Left colon (tissue), 2 donors: ENCODE measurements at regions not wholly inside any gene's neighbourhood (a gene's known extent, or its start where the extent isn't known, plus 50 kb on each side); places are given as distances from the start of the nearest gene placed in this dataset.

Experiments
- ATAC-seq: fragments of 200-7000 bp; cut with Tn5 transposase; one replicate; pipeline ENCODE4 v1.9.1; 2020; ENCODE audit warnings: mild to moderate bottlenecking, moderate library complexity
- DNase-seq, 2 donors: peaks; one replicate each; pipeline ENCODE4 v3.0.0-alpha.2; 2020
- intact Hi-C, 2 donors: fragments of 100-400 bp; cut with DNase I in 1 of 2; cut with micrococcal nuclease in 1 of 2; formaldehyde crosslinking; loops; one replicate each; pipeline versions ENCODE4 v1.11.2 to v1.14.0; 2022; cut with DNase I, micrococcal nuclease
- donor health status: DM: no; HTN: no; CAD: no.
- donor health status: DM: yes; HTN: yes; CAD: no.

- DNase-seq (no peak), ATAC-seq (no peak)
- intact Hi-C loops: no loop called here
These were observed 118.8 kb downstream of the SPATA19 start for GRCh38 chr11:133726542-133726941.

DNA sequence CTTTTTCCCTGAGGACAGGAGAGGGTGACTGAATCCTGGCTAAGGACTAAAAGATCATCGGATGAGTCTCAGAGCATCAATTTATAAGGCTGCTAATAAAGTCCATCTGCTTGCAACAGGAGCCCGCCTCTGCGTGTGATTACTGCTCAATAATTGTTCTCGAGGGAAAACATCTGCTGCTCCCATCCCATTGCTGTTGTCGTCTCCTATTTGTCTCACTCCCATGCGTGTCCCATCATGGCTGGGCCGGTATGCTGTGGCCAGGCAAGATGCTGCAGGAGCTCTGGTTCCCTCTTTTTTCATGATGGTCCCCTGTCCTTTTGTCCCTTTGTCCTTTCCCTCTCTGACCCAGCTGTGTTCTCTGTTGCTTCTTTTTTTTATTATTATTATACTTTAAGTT lies 121.2 kb downstream of the SPATA19 start:
- DNase-seq (no peak), ATAC-seq (no peak)
- intact Hi-C loops: no loop called here

DNA sequence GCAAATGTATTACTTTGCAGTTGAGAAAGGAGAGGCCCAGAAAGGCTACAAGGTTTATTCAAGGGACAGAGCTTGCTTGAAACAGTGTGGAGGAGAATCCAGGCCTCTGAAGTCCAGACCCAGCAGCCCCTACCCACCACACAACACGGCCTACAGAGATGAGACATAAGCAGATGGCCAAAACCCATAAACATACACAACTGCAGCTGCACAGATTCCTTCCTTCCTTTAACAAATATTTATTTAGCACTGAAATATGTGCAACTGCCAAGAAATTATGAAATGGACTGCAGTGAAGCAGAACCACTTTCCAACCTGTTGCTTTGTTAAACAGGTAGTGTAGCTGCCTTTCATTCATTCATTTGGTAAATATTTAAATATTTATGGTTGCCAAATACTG lies 122.3 kb downstream of the SPATA19 start:
- intact Hi-C loops: no loop called here
- ATAC-seq (no peak), DNase-seq (no peak)

DNA sequence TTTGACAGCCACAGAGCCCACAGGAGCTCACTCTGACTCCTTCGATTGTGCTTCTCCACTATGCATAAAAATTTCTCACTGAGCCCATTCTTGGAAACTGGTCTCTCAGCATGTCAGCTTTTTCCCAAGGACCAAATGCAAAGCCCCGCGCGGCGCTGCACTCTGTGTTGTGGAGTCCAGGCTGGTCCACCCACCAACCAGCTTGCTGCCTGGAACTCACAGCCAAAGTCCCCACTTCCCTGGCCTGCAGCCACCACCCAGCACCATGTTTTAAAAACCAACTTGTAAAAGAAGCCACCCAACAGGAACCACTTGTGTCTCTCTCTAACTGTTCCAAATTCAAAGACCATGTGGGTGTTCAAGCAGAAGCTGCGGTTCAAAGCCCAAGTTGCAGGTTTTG lies 124.4 kb downstream of the SPATA19 start:
- ATAC-seq: no peak
- no peak for DNase-seq
- intact Hi-C loops: no loop called here

DNA sequence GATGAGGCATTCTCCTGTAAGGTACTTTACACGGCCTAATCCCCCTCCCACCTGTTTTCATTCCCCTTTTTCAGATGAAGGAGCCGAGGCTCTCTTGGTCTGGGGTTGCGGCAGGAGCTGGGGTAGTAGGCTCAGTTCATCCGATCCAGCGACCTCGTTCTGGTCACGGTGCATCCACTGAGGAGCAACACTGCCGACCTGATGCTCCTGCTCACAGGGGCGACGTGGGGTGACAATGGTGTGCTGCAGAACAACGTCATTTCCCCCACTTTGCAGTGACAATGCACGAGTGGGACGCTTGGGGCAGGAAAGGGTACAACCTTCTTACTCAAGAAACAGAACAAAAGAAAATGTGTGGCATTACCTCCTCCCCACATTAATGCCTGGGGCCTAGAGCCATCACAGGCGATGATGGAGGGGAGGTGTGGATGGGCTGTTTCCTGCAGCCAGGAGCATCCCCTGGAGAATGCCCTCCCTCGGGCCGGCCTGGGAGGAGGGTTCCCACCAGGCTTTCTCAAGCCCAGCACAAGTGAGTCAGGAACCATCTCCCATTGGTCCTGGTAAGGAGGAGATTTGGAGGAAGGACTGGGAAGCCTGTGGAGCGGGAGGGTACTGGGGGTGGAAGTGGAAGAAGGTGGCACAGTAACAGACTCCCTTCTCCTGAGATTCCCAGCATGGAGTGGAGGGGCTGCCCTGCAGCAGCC lies 125.6 kb downstream of the SPATA19 start:
- DNase-seq: no peak
- intact Hi-C loops: no loop called here
- ATAC-seq: no peak

GRCh38 chr11:133718831-133719230 lies 126.5 kb downstream of the SPATA19 start:
- intact Hi-C loops: no loop called here
- no peak for DNase-seq

GRCh38 chr11:133718238-133718637 lies 127.1 kb downstream of the SPATA19 start:
- DNase-seq: no peak
- ATAC-seq: no peak
- intact Hi-C loops: no loop called here

More at GRCh38 chr11:133718831-133719230, 126.5 kb downstream of the SPATA19 start:
- ATAC-seq: no peak

DNA sequence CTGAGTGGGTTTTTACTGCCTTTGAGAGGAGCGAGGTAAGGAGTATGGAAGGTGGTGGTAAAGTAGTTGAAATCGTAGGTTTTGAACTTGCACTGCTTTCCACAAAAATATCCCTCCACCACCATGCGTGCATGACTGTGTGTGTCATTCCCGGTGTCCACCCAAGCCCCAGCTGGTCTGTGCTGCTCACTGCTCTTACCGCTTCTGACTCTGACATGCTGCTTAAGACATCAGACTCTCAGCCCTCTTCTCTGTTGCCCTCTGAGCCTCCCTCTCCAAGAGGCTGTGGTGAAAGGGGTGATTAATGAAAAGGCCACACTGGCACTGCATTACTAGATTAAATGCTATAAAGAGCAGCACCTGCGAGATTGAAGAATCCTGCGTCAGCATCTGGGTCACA lies 128.7 kb downstream of the SPATA19 start:
- intact Hi-C loops: no loop called here
- no peak for ATAC-seq
- no peak for DNase-seq

GRCh38 chr11:133715602-133716001 lies 129.7 kb downstream of the SPATA19 start:
- intact Hi-C loops: no loop called here
- ATAC-seq: no peak
- no peak for DNase-seq

- intact Hi-C loops: no loop called here
- ATAC-seq (no peak), DNase-seq (no peak)
These were observed 130.6 kb downstream of the SPATA19 start for GRCh38 chr11:133714471-133715375.

- ATAC-seq (no peak), DNase-seq (no peak)
- intact Hi-C loops: no loop called here
These were observed 131.5 kb downstream of the SPATA19 start for GRCh38 chr11:133713844-133714243.

DNA sequence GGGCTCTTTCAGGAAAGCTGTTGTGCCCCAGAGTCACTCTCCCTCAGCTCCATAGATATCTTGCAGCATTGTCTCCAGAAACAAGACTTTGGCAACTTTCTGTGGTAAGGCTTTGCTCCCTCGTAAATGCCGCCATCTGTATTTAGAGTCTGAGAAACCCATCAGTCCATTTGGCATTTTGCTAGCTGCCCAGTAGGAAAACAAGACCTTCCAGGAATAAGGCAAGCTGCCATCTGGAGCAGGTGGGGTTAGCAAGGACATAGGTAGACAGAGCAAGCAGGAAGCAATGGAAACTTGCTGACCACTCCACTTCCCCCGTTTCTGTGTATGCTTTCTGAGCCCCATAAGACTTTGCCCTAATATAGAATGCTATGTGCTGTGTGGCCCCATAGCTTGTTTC lies 131.9 kb downstream of the SPATA19 start:
- ATAC-seq: no peak
- intact Hi-C loops: no loop called here
- no peak for DNase-seq

- DNase-seq: no peak
- intact Hi-C loops: no loop called here
- no peak for ATAC-seq
These were observed 133.2 kb downstream of the SPATA19 start for GRCh38 chr11:133712051-133712560.

DNA sequence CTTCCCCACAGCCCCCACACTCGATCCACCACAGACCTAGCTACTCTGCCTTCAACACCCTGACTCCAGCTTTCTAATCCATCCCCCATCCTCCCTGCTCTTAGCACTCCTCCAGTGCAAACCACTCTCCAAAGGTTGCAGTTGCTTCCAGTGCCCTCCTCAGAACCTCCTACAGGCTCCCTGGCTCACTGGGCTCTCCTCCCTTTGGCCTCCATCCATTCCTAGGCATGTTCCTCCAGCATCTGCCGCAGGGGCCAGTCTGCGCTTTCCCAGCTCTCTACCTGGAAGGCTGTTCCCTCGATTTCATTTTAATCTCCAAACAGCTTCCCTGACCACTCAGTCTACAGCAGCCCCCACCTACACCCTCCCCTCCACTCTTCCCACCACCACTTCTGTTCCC lies 133.8 kb downstream of the SPATA19 start:
- intact Hi-C loops: no loop called here
- DNase-seq (no peak), ATAC-seq (no peak)

GRCh38 chr11:133710681-133711240 lies 134.6 kb downstream of the SPATA19 start:
- no peak for DNase-seq
- ATAC-seq: no peak
- intact Hi-C loops: no loop called here

DNA sequence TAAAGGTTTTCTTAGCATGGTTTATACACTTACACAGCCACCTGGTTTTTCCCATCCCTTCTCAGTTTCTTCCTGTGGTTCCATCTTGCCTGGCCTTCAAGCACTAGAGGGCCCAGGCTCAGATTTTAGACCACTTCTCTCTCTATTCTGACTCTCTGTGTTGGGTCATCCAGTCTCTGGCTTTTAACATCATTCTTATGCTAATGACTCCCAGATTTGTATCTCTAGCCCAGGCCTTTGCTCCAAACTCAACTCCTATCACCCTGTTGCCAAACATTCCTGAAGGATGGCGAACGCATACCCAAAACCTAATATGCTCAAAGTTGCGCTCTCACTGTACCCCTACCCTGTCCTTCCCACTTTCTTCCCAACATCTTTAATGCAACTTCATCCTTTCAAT lies 135.1 kb downstream of the SPATA19 start:
- DNase-seq: no peak
- no peak for ATAC-seq
- intact Hi-C loops: no loop called here

- intact Hi-C loops: no loop called here
- ATAC-seq (no peak), DNase-seq (no peak)
These were observed 136.7 kb downstream of the SPATA19 start for GRCh38 chr11:133708547-133709051.

DNA sequence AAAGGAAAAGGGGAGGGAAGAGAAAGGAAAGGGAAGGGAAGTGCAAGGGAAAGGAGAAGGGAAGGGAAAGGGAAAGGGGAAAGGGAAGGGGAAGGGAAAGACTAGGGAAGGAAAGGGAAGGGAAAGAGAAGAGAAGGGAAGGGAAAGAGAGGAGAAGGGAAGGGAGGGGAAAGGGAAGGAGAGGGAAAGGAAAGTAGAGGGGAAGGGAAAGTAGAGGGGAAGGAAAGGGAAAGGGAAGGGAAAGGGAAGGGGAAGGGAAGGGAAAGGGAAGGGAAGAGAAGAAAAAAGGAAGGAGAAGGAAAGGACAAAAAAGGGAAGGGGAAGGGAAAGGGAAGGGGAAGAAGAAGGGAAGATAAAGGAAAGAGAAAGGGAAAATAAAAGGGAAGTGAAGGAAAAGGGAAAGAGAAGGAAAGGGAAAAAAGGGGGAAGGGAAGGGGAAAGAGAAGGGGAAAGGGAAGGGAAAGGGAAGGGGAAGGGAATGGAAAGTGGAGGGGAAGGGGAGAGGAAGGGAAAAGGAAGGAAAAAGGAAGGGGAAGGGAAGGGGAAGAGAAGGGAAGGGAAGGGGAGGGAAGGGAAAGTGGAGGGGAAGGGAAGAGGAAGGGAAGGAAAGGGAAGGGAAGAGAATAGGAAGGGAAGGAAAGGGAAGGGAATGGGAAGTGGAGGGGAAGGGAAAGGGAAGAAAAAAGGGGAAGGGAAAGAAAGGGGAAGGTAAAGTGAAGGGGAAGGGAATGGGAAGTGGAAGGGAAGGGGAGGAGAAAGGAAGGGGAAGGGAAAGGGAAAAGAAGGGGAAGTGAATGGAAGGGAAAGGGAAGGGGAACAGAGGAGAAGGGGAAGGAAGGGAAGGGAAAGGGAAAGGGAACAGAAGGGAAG lies 138.2 kb downstream of the SPATA19 start:
- DNase-seq: no peak
- intact Hi-C loops: no loop called here
- ATAC-seq: no peak

GRCh38 chr11:133705873-133706272 lies 139.4 kb downstream of the SPATA19 start:
- no peak for ATAC-seq
- intact Hi-C loops: no loop called here
- no peak for DNase-seq
